ENCODE measurements at regions not wholly inside any gene's neighbourhood (a gene's known extent, or its start where the extent isn't known, plus 50 kb on each side); places are given as distances from the start of the nearest gene placed in this dataset.
"Not testable (repeated sequence)": the region's sequence is repeated elsewhere in the genome, so short reads cannot be mapped to it uniquely, and the experiment has no call there.

DNA sequence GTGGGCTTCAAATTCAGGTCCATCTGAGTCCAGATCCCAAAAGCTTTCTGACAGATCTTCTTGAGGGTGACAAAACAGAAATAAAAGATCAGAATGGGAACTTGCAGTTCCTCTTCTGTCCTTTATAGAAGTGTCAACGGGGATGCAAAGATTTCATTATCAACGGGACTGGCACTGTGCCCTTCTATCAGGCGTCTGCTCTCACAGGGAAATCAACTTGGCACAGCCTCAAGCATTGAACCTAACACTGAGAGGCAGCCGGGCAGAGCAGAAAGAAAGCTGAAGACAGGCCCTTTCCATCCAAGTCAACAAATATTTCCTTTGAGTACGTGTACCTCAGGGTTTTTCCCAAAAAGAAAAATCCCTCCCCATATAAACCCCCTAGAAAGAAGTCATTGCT is 136.4 kb upstream of the RRN3 start:
- not testable (repeated sequence) for H3K27me3 ChIP-seq (ENCODE audit: insufficient read depth, low read length); H2BK20ac ChIP-seq (ENCODE audit: low read depth, low read length, poor library complexity, severe bottlenecking); H4K91ac ChIP-seq (ENCODE audit: insufficient read length, low read depth, low read length); H3T11ph ChIP-seq (ENCODE audit: low read length); H3K79me2 ChIP-seq (ENCODE audit: insufficient read depth, low read length); H3K23ac ChIP-seq (ENCODE audit: insufficient read length, low read depth, low read length); H2AK5ac ChIP-seq (ENCODE audit: insufficient read length, low read length); H3K4me3 Mint-ChIP-seq; H4K20me1 ChIP-seq (ENCODE audit: control insufficient read depth, insufficient read depth, insufficient read length); H3K4me2 ChIP-seq (ENCODE audit: insufficient read depth, insufficient read length, low read length); H2BK12ac ChIP-seq (ENCODE audit: insufficient read length, low read depth, low read length); H3K27ac ChIP-seq (ENCODE audit: insufficient read length, low read depth, low read length); H2BK120ac ChIP-seq (ENCODE audit: low read depth, low read length, poor library complexity, severe bottlenecking); H3K4me1 ChIP-seq (ENCODE audit: insufficient read depth, low read length); H3K4me1 Mint-ChIP-seq; H3K4ac ChIP-seq (ENCODE audit: low read depth, low read length); H3K9ac ChIP-seq (ENCODE audit: extremely low read depth, insufficient read length, low read length); H3K56ac ChIP-seq (ENCODE audit: insufficient read length, low read depth, low read length); H3K23me2 ChIP-seq (ENCODE audit: insufficient read length, low read depth, low read length, poor library complexity, severe bottlenecking); H4K8ac ChIP-seq (replicated peaks; ENCODE audit: insufficient read length, low read depth, low read length); H3K9me3 ChIP-seq (ENCODE audit: control insufficient read depth, low read depth, low read length); H3K27me3 Mint-ChIP-seq (ENCODE audit: low read depth); DNase-seq; H3K9me3 Mint-ChIP-seq; H3K18ac ChIP-seq (ENCODE audit: insufficient read length, low read depth, low read length); H3K14ac ChIP-seq (ENCODE audit: insufficient read depth, low read length); H2BK15ac ChIP-seq (ENCODE audit: low read depth, low read length); H3K36me3 Mint-ChIP-seq (ENCODE audit: insufficient read depth in 1 of 3, low read depth in 3 of 3); H4K5ac ChIP-seq (ENCODE audit: insufficient read length, low read depth, low read length); H2AFZ ChIP-seq (ENCODE audit: low read length); H3K27ac Mint-ChIP-seq; H3K79me1 ChIP-seq (ENCODE audit: insufficient read depth, low read depth, low read length, poor library complexity, severe bottlenecking); H2BK5ac ChIP-seq (ENCODE audit: insufficient read length, low read length)
- no CpG with 5 or more reads among the region's 5 CpGs for WGBS (ENCODE audit: extremely low coverage, insufficient read length, low lambda C conversion rate)

GRCh38 chr16:15229661-15230060 is 135.6 kb upstream of the RRN3 start:
- H3K4ac ChIP-seq (ENCODE audit: low read depth, low read length); H3K79me2 ChIP-seq (ENCODE audit: insufficient read depth, low read length); H4K5ac ChIP-seq (ENCODE audit: insufficient read length, low read depth, low read length); H4K20me1 ChIP-seq (ENCODE audit: control insufficient read depth, insufficient read depth, insufficient read length); H2BK5ac ChIP-seq (ENCODE audit: insufficient read length, low read length); H3K9me3 Mint-ChIP-seq; H3K56ac ChIP-seq (ENCODE audit: insufficient read length, low read depth, low read length); H3K27me3 Mint-ChIP-seq (ENCODE audit: low read depth); H3K14ac ChIP-seq (ENCODE audit: insufficient read depth, low read length); H2BK120ac ChIP-seq (ENCODE audit: low read depth, low read length, poor library complexity, severe bottlenecking); H3K27ac Mint-ChIP-seq; H2BK20ac ChIP-seq (ENCODE audit: low read depth, low read length, poor library complexity, severe bottlenecking); H3K4me3 Mint-ChIP-seq; H4K8ac ChIP-seq (replicated peaks; ENCODE audit: insufficient read length, low read depth, low read length); H3K36me3 Mint-ChIP-seq (ENCODE audit: insufficient read depth in 1 of 3, low read depth in 3 of 3); H3K9ac ChIP-seq (ENCODE audit: extremely low read depth, insufficient read length, low read length); H3K79me1 ChIP-seq (ENCODE audit: insufficient read depth, low read depth, low read length, poor library complexity, severe bottlenecking); H3K18ac ChIP-seq (ENCODE audit: insufficient read length, low read depth, low read length); H3K4me1 Mint-ChIP-seq; H2AFZ ChIP-seq (ENCODE audit: low read length); H3K4me2 ChIP-seq (ENCODE audit: insufficient read depth, insufficient read length, low read length); H3K23ac ChIP-seq (ENCODE audit: insufficient read length, low read depth, low read length); H3T11ph ChIP-seq (ENCODE audit: low read length); H2AK5ac ChIP-seq (ENCODE audit: insufficient read length, low read length); H3K23me2 ChIP-seq (ENCODE audit: insufficient read length, low read depth, low read length, poor library complexity, severe bottlenecking); H3K9me3 ChIP-seq (ENCODE audit: control insufficient read depth, low read depth, low read length); DNase-seq; H3K27ac ChIP-seq (ENCODE audit: insufficient read length, low read depth, low read length); H4K91ac ChIP-seq (ENCODE audit: insufficient read length, low read depth, low read length); H3K27me3 ChIP-seq (ENCODE audit: insufficient read depth, low read length); H2BK12ac ChIP-seq (ENCODE audit: insufficient read length, low read depth, low read length); H3K4me1 ChIP-seq (ENCODE audit: insufficient read depth, low read length); H2BK15ac ChIP-seq (ENCODE audit: low read depth, low read length): not testable (repeated sequence)
- no CpG with 5 or more reads among the region's 2 CpGs for WGBS (ENCODE audit: extremely low coverage, insufficient read length, low lambda C conversion rate)

DNA sequence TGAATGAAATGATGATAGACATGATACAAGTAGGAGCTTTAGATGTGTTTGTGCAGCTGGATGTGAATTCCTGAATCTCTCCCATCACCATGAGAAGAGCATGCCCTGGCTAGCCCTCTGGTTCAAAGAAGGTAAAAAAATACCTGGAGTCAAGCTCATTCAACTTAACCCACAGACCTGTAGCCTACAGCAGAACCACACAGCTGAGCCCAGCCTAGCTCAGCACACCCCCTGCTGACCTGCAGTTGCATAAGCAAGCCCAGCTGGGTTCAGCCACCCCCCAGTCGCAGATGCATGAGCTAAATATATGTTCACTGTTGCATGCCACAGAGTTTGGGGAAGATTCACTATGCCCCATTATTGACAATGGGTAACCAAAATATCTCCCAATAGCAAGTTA is 130.6 kb upstream of the RRN3 start:
- H4K5ac ChIP-seq (ENCODE audit: insufficient read length, low read depth, low read length); H3K9me3 ChIP-seq (ENCODE audit: control insufficient read depth, low read depth, low read length); H3K4ac ChIP-seq (ENCODE audit: low read depth, low read length); H3K27me3 Mint-ChIP-seq (ENCODE audit: low read depth); H3K4me2 ChIP-seq (ENCODE audit: insufficient read depth, insufficient read length, low read length); H2BK5ac ChIP-seq (ENCODE audit: insufficient read length, low read length); H2BK12ac ChIP-seq (ENCODE audit: insufficient read length, low read depth, low read length); H3K79me1 ChIP-seq (ENCODE audit: insufficient read depth, low read depth, low read length, poor library complexity, severe bottlenecking); H3K14ac ChIP-seq (ENCODE audit: insufficient read depth, low read length); H3T11ph ChIP-seq (ENCODE audit: low read length); H3K56ac ChIP-seq (ENCODE audit: insufficient read length, low read depth, low read length); H3K9me3 Mint-ChIP-seq; H2BK15ac ChIP-seq (ENCODE audit: low read depth, low read length); H2BK20ac ChIP-seq (ENCODE audit: low read depth, low read length, poor library complexity, severe bottlenecking); H3K9ac ChIP-seq (ENCODE audit: extremely low read depth, insufficient read length, low read length); H3K23ac ChIP-seq (ENCODE audit: insufficient read length, low read depth, low read length); H3K27ac Mint-ChIP-seq; H3K23me2 ChIP-seq (ENCODE audit: insufficient read length, low read depth, low read length, poor library complexity, severe bottlenecking); DNase-seq; H3K4me3 Mint-ChIP-seq; H2BK120ac ChIP-seq (ENCODE audit: low read depth, low read length, poor library complexity, severe bottlenecking); H3K18ac ChIP-seq (ENCODE audit: insufficient read length, low read depth, low read length); H3K36me3 Mint-ChIP-seq (ENCODE audit: insufficient read depth in 1 of 3, low read depth in 3 of 3); H3K79me2 ChIP-seq (ENCODE audit: insufficient read depth, low read length); H2AK5ac ChIP-seq (ENCODE audit: insufficient read length, low read length); H2AFZ ChIP-seq (ENCODE audit: low read length); H3K27me3 ChIP-seq (ENCODE audit: insufficient read depth, low read length); H4K91ac ChIP-seq (ENCODE audit: insufficient read length, low read depth, low read length); H3K27ac ChIP-seq (ENCODE audit: insufficient read length, low read depth, low read length); H4K8ac ChIP-seq (replicated peaks; ENCODE audit: insufficient read length, low read depth, low read length); H3K4me1 ChIP-seq (ENCODE audit: insufficient read depth, low read length); H3K4me1 Mint-ChIP-seq; H4K20me1 ChIP-seq (ENCODE audit: control insufficient read depth, insufficient read depth, insufficient read length): not testable (repeated sequence)
- WGBS (ENCODE audit: extremely low coverage, insufficient read length, low lambda C conversion rate), result no CpG with 5 or more reads among the region's 1 CpG
